ENCODE measurements at regions not wholly inside any gene's neighbourhood (a gene's known extent, or its start where the extent isn't known, plus 50 kb on each side); places are given as distances from the start of the nearest gene placed in this dataset.

DNA sequence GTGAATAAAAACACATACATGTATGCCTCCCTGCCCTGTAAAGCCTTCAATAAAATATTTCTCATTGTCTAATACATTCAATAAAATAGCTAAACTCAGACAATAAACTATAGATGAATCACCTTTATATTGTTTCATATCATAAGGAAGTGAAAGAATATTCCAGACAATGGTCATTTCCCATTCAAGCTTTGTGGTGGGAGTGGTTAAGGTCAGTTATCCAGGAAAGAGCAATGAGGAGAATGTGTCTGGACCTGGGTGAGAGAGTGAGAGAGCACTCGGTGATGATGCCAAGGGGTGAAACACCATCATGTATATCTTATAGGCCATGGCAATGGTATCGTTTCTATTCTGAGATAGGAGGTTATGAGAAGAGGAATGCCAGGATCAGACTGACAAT lies 197.8 kb downstream of the PDHA2 start:
- intact Hi-C loops (cut with DNase I), result no loop called here
- no peak overlapping the region for H3K27ac ChIP-seq (ENCODE audit: low read depth in 2 of 2, low read length in 2 of 2)
- no peak overlapping the region for H3K4me3 ChIP-seq (ENCODE audit: low read length in 3 of 3)
- H3K9me3 ChIP-seq (ENCODE audit: control insufficient read depth in 2 of 3, insufficient read depth in 1 of 3, low read length in 3 of 3), result no peaks in the 10 kb centered on the region
- no peaks in the 10 kb centered on the region for H3K4me1 ChIP-seq (ENCODE audit: control insufficient read depth in 2 of 3, insufficient read depth in 2 of 3, low read depth in 1 of 3, low read length in 3 of 3)
- no peaks in the 10 kb centered on the region for H3K27me3 ChIP-seq (ENCODE audit: control insufficient read depth, insufficient read depth, low read length)
- H3K36me3 ChIP-seq (ENCODE audit: control insufficient read depth in 2 of 3, insufficient read depth in 3 of 3, low read length in 3 of 3), result no peaks in the 10 kb centered on the region
- H3K9ac ChIP-seq (ENCODE audit: low read length in 3 of 3), result no peak overlapping the region
- TF ChIP-seq, protein P1, sequence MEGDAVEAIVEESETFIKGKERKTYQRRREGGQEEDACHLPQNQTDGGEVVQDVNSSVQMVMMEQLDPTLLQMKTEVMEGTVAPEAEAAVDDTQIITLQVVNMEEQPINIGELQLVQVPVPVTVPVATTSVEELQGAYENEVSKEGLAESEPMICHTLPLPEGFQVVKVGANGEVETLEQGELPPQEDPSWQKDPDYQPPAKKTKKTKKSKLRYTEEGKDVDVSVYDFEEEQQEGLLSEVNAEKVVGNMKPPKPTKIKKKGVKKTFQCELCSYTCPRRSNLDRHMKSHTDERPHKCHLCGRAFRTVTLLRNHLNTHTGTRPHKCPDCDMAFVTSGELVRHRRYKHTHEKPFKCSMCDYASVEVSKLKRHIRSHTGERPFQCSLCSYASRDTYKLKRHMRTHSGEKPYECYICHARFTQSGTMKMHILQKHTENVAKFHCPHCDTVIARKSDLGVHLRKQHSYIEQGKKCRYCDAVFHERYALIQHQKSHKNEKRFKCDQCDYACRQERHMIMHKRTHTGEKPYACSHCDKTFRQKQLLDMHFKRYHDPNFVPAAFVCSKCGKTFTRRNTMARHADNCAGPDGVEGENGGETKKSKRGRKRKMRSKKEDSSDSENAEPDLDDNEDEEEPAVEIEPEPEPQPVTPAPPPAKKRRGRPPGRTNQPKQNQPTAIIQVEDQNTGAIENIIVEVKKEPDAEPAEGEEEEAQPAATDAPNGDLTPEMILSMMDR (IDR thresholded peaks at IDR 0.05; ENCODE audit: borderline replicate concordance, extremely low read depth, insufficient read depth), result no peak
- FAIRE-seq (no peak), DNase-seq (no peak)

DNA sequence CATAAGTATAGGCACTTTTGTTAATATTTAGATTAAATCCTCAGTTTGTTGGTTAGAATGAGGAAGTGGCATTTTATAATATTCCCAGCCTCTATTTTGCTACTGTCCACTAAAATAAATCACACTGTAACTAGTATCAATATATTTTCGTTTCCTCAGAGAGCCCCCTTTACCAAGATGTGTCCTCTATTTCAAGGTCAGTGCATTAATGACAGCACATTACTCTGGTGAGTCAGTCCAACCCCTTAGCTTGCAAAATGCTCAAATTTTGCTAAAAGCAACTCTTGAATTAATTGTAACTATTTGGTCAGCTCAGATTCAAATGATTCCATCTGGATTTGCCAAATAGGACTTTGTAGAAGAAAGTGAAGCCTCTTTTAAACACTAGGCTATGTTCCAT lies 199.3 kb downstream of the PDHA2 start:
- H3K4me1 ChIP-seq (ENCODE audit: control insufficient read depth in 2 of 3, insufficient read depth in 2 of 3, low read depth in 1 of 3, low read length in 3 of 3), result no peaks in the 10 kb centered on the region
- FAIRE-seq (no peak), DNase-seq (no peak)
- H3K4me3 ChIP-seq (ENCODE audit: low read length in 3 of 3), result no peak overlapping the region
- H3K36me3 ChIP-seq (ENCODE audit: control insufficient read depth in 2 of 3, insufficient read depth in 3 of 3, low read length in 3 of 3), result no peaks in the 10 kb centered on the region
- TF ChIP-seq, protein P1 (IDR thresholded peaks at IDR 0.05; ENCODE audit: borderline replicate concordance, extremely low read depth, insufficient read depth), result no peak
- H3K9me3 ChIP-seq (ENCODE audit: control insufficient read depth in 2 of 3, insufficient read depth in 1 of 3, low read length in 3 of 3), result no peaks in the 10 kb centered on the region
- intact Hi-C loops (cut with DNase I), result no loop called here
- no peak overlapping the region for H3K27ac ChIP-seq (ENCODE audit: low read depth in 2 of 2, low read length in 2 of 2)
- no peaks in the 10 kb centered on the region for H3K27me3 ChIP-seq (ENCODE audit: control insufficient read depth, insufficient read depth, low read length)
- H3K9ac ChIP-seq (ENCODE audit: low read length in 3 of 3), result no peak overlapping the region

DNA sequence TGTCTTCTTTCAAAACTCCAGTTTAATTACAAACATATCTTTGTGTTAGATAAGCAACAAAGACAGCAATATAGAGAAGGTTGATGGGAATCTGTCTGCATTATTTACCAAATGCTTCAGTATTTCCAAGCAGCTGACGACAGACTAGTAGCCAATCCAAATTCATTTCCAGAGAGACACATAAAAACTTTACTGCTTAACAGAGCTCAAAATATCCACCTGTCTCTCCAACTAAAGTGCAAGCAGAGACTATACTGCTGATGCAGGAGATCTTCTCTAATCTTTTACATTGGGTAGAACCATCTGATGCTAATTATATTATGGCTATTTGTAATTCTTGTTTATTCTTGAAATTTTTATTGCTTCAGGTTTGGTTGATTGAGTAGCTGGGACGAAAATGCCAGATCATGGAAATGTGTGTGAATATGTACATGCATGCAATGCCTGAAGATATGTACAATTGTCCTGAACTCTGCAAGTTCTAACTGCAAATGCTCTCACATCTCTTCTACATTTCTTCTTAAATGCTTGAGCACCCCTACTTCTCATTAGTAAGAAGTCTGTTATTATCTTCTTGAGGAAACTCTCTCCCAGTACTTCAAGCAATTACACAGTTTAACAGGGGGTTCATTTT lies 200.0 kb downstream of the PDHA2 start:
- peaks cover 0 to 5% (median 0%) of the 10 kb centered on the region in 3 donors for H3K4me1 ChIP-seq (ENCODE audit: control insufficient read depth in 2 of 3, insufficient read depth in 2 of 3, low read depth in 1 of 3, low read length in 3 of 3)
- no peak overlapping the region for H3K27ac ChIP-seq (ENCODE audit: low read depth in 2 of 2, low read length in 2 of 2)
- TF ChIP-seq, protein P1 (IDR thresholded peaks at IDR 0.05; ENCODE audit: borderline replicate concordance, extremely low read depth, insufficient read depth), result no peak
- no peaks in the 10 kb centered on the region for H3K36me3 ChIP-seq (ENCODE audit: control insufficient read depth in 2 of 3, insufficient read depth in 3 of 3, low read length in 3 of 3)
- H3K27me3 ChIP-seq (ENCODE audit: control insufficient read depth, insufficient read depth, low read length), result no peaks in the 10 kb centered on the region
- no peak overlapping the region for H3K9ac ChIP-seq (ENCODE audit: low read length in 3 of 3)
- no peak overlapping the region for H3K4me3 ChIP-seq (ENCODE audit: low read length in 3 of 3)
- H3K9me3 ChIP-seq (ENCODE audit: control insufficient read depth in 2 of 3, insufficient read depth in 1 of 3, low read length in 3 of 3), result no peaks in the 10 kb centered on the region
- DNase-seq (no peak), FAIRE-seq (no peak)
- intact Hi-C loops (cut with DNase I), result no loop called here

DNA sequence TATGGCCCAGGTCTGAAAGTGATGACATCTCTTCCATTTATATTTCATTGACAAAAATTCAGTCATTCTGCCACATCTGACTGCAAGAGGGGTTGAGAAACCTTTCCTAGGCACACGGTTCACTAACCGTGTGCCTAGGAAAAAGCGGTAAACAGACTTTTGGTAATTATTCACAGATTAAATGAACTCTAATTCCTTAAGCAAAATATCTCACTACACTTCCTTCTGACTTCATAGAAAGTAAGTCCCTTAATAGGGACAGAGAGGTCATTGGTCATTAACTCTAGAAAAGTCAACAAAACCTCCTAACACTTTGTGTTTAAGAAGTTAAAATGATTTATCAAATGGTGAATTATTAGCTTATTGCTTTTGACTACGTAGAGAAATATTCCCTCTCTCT lies 205.1 kb downstream of the PDHA2 start:
- no peak overlapping the region for H3K9ac ChIP-seq (ENCODE audit: low read length in 3 of 3)
- TF ChIP-seq, protein P1 (IDR thresholded peaks at IDR 0.05; ENCODE audit: borderline replicate concordance, extremely low read depth, insufficient read depth), result no peak
- FAIRE-seq, result no peak
- no peak overlapping the region for H3K4me3 ChIP-seq (ENCODE audit: low read length in 3 of 3)
- H3K27ac ChIP-seq (ENCODE audit: low read depth in 2 of 2, low read length in 2 of 2), result no peak overlapping the region
- H3K9me3 ChIP-seq (ENCODE audit: control insufficient read depth in 2 of 3, insufficient read depth in 1 of 3, low read length in 3 of 3), result no peaks in the 10 kb centered on the region
- H3K36me3 ChIP-seq (ENCODE audit: control insufficient read depth in 2 of 3, insufficient read depth in 3 of 3, low read length in 3 of 3), result no peaks in the 10 kb centered on the region
- peak in 2 of 5 donors; percentile 20 to 24 for DNase-seq
- H3K4me1 ChIP-seq (ENCODE audit: control insufficient read depth in 2 of 3, insufficient read depth in 2 of 3, low read depth in 1 of 3, low read length in 3 of 3), result peaks cover 0 to 7% (median 0%) of the 10 kb centered on the region in 3 donors
- intact Hi-C loops (cut with DNase I), result no loop called here
- no peaks in the 10 kb centered on the region for H3K27me3 ChIP-seq (ENCODE audit: control insufficient read depth, insufficient read depth, low read length)

Measured in kidney (tissue), 13 donors.